Thyroid gland (tissue), 4 donors: ENCODE measurements at regions not wholly inside any gene's neighbourhood (a gene's known extent, or its start where the extent isn't known, plus 50 kb on each side); places are given as distances from the start of the nearest gene placed in this dataset.

ENCODE experiments used
- POLR2A ChIP-seq, 2 donors: fragments of 450-650 bp; IDR thresholded peaks; one replicate each; pipeline ENCODE4 v1.6.1; 2017; ENCODE audit warnings: antibody characterized with exemption in 2 of 2, mild to moderate bottlenecking in 2 of 2, moderate library complexity in 1 of 2
- TF ChIP-seq, protein P1 (sequence below), 6 experiments: fragments of 200-600 bp in 3 of 6; fragments of 450-650 bp in 3 of 6; sonication (generic) in 3 of 6; IDR thresholded peaks; one replicate each; pipeline ENCODE4 v1.5.1; 2016 to 2019; ENCODE audit warnings: antibody characterized with exemption in 6 of 6, mild to moderate bottlenecking in 2 of 6, inconsistent platforms in 1 of 6, moderate library complexity in 1 of 6

- TF ChIP-seq, protein P1, sequence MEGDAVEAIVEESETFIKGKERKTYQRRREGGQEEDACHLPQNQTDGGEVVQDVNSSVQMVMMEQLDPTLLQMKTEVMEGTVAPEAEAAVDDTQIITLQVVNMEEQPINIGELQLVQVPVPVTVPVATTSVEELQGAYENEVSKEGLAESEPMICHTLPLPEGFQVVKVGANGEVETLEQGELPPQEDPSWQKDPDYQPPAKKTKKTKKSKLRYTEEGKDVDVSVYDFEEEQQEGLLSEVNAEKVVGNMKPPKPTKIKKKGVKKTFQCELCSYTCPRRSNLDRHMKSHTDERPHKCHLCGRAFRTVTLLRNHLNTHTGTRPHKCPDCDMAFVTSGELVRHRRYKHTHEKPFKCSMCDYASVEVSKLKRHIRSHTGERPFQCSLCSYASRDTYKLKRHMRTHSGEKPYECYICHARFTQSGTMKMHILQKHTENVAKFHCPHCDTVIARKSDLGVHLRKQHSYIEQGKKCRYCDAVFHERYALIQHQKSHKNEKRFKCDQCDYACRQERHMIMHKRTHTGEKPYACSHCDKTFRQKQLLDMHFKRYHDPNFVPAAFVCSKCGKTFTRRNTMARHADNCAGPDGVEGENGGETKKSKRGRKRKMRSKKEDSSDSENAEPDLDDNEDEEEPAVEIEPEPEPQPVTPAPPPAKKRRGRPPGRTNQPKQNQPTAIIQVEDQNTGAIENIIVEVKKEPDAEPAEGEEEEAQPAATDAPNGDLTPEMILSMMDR (IDR thresholded peaks at IDR 0.05), result no peak
- no peak for TF ChIP-seq POLR2A (IDR thresholded peaks at IDR 0.05)
These were observed 402.4 kb downstream of the ARHGEF28 start for GRCh38 chr5:74028406-74028805.
